ENCODE measurements at regions not wholly inside any gene's neighbourhood (a gene's known extent, or its start where the extent isn't known, plus 50 kb on each side); places are given as distances from the start of the nearest gene placed in this dataset.
"Not testable (repeated sequence)": the region's sequence is repeated elsewhere in the genome, so short reads cannot be mapped to it uniquely, and the experiment has no call there.

DNA sequence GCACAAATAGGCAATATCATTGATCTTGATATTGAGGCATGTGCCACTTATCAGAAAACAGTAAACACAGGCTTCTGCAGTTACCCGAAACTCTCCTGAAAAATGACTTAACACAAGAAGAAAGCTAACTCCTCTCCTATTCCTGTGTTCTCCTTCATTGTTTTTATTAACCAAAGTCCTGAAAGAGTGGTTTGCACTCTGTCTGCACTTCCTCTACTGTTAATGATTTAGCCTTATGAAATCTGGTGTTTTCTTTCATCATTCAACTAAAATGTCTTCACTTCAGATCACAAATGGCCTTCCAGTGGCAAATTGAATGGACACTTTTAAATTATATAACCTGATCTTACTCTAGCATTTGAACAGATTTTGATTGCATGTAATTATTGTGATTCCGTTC lies 630.6 kb upstream of the PHF14 start:
- no peak for DNase-seq

DNA sequence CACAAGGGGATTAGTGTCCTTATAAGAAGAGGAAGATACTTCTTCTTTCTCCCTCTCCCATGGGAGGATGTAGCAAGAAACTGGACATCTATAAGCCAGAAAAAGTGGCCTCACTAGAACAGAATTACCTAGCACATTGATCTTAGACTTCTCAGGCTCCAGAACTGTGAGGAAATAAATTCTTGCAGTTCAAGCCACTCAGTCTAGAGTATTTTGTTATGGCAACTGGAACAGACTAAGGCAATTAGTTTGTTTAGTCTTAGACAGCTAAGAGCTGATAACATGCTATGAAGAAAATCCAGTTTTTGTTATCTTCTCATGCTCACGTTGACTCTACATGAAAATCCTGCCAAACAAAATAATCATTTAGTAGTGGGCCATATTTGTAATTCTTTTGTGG lies 627.6 kb upstream of the PHF14 start:
- DNase-seq: no peak

DNA sequence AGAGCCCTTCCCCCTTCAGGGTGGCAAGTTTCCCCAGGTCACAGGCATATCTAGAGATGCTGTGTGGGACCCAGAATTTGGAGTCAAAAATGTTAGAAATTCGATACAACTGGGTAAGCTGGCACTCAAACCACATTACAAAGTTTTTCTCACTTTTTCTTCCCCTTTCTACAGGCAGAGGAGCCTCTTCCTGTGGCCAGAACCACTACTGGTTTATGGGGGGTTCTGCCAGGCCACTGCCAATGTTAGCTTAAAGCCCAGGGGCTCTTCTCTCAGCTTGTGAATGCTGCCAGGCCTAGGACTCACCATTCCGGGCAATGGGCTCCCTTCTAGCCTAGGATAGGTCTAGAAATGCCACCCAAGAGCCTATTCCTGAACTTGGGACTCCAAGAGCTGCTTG lies 617.9 kb upstream of the PHF14 start:
- no peak for DNase-seq

DNA sequence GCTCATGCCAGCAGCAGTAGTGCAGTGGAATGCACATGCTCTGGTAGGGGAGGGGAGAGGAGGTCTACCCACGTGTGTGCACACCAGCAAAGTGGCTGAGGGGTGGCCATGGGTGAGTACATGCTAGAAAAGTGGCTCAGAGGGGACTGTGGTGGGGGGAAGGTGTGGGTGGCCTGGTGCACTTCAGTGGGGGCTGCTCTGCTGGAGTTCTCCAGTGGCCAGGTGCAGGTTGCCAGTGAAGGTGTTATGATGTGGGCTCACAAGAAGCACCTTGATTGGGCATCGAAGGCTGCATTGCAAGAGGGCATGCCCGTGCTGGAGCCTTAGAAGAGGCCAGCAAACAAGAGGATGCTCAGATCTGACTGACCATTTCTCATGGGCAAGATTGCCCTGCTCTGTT lies 613.6 kb upstream of the PHF14 start:
- DNase-seq: no peak

DNA sequence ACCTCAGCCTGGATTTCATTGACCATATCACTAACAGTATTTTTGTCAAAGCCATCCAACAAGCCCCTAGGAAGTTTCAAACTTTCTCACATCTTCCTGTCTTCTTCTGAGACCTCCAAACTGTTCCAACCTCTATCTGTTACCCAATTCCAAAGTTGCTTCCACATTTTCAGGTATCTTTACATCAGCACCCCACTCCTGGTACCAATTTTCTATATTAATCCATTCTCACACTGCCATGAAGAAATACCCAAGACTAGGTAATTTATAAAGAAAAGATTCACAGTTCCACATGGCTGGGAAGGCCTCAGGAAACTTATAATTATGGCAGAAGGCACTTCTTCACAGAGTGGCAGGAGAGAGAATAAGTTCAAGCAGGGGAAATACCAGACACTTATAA lies 571.9 kb upstream of the PHF14 start:
- DNase-seq: no peak

DNA sequence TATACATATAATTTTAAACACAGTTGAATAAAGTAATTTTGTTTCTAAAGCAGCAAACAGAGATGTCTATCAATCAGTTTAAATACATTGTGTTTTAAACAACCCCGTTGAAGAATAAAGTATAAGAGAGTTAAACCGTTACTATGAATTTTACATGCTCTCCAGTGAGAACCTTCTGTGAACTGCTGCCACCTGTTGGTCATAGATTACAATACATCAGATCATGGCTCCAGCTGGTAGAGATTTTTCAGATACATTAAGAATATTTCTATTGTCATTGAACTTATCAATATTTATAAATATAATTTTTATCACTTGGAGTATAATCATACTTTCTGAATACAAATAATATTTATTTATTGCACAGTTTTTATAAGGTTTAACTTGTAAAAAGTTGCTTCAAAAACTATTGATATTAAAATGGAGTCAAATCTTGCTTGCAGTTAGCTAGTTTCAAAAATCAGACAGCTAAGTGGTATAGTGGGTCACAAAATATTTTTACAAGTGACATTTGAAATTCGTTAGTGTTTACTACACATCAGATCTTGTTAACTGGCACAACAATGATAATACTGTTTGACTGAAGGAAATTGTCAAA lies 561.2 kb upstream of the PHF14 start:
- peak; percentile 7 to 36 for DNase-seq

DNA sequence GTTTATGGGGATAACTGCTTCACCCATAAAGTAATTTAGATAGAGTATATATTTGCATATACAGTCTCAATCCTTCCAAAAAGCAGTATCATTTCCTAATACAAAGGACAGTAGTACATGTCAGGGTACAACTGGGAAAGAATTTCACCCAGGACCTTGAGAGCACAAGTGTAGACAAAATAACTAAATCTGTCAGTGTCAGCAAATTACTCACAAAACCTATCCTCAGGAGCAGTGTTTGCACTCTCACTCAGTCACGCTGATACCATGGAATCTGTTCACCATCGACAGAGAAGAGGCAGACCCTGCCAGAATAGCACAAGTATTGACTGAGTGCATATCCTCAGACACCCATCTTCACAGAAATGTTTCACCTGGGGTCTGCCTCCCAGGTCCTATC lies 554.7 kb upstream of the PHF14 start:
- DNase-seq: no peak

DNA sequence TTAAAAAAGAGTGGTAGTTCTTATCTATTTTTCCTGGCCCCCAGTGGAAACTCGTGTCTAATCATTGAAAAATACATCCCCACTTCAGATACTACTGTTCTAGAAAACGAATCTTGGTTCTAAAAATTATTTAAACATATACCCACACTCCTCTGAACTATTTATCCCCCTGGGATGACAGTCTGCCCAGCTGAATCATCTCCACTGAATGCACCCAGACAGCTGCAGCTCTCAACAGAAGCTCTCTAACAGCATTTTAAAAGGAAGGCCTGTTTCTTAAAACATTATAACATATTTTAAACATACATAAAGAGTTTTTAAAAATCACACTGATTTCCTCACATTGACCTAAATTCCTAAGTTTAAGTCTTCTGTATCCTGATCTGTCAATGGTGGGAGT lies 544.6 kb upstream of the PHF14 start:
- no peak for DNase-seq

DNA sequence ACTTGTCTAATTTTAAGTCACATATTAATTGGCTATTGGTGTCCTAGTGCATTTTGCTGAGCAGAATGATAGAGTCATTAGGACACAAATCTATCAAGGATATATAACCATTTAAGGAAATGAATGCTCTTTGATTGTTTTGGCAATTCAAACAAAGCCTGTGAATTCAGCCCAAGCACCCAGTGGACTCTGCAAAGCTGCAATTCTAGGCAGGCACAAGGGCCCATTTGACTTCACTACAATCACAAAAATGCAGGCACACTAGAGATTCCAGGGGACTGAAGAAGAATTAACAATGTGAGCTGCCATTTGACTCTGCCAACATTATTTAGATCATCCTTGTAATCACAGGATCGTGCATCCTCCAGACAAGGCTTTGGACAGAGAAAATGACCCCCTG lies 544.2 kb upstream of the PHF14 start:
- DNase-seq: no peak

DNA sequence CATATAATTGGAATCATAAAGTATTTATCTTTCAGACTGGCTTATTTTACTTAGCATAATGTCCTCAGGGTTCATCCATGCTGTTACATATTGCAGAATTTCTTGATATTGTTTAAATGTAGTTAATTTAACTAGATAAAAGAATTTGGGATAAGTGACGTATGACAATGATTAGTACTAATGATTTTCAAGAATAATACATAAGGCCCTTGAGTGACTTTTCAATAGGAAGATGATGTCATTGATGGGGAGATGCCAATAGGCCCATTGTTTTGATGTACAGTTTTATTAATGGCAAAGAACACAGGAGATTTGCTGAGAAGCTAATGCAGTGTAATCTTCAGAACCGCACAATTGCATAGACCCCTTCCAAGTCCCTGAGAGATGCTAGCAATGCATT lies 537.4 kb upstream of the PHF14 start:
- DNase-seq: no peak

DNA sequence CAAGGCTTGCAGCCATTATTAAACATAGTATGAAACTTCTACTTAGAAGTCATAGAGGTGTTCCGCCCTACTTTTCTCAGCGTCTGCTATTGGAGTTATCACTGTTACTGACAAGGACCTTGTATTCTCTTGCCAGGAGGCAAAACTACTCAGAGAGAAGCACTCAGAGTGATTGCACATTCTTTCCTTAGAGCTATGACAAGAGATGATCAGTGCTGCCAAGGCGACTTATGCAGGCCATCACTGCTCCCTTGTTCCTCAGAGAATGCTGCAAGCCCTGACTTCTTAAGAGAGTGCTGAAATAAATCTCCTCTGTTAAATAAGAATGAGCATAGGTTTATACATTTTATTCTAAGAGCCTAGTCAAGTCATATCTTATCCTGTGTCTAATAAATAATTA lies 534.6 kb upstream of the PHF14 start:
- DNase-seq: no peak

DNA sequence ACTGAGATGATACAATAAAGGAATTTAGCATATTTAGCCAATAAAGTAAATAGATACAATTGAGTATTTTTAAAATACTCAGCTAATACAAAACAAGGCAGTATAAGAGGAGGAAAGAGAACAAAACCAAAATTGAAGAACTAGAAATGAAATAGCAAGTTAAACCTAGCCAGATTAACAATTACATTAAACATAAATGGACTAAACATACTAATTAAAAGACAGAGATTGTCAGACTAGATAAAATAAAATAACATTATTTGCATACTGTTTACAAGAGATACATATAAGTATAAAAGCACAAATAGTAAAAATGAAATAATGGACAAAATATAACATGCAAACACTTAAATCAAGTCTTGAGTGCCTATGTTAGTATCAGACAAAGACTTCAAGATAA lies 517.7 kb upstream of the PHF14 start:
- no peak for DNase-seq

DNA sequence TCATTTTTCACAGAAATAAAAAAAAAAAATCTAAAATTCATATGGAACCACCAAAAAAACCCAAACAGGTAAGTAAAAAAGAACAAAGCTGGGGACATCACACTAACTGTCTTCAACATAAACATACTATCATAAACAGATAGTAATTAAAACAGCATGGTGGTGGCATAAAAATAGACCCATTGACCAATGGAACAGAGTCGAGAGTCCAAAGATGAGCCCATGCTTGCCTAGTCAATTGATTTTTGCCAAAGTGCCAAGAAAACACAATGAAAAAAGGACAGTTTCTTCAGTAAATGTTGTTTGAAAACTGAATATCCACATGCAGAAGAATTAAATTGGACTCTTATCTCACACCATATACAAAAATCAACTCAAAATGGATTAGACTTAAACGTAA lies 513.2 kb upstream of the PHF14 start:
- DNase-seq: no peak

DNA sequence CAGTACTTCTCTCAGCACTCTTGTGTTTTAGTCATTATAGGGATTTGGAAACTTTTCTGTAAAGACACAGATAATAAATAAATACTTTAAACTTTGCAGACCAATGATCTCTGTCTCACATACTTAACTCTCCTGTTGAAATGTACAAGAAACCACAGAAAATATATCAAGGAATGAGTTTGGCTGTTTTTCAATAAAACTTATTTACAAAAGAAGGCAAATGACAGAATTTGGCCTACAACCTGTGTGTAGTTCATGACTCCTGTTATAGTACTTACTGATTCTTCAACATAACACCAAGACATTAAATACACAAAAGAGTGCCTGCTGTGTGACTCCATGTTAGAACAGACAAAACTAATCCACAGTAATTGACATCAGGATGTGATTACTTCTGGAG lies 510.0 kb upstream of the PHF14 start:
- no peak for DNase-seq

DNA sequence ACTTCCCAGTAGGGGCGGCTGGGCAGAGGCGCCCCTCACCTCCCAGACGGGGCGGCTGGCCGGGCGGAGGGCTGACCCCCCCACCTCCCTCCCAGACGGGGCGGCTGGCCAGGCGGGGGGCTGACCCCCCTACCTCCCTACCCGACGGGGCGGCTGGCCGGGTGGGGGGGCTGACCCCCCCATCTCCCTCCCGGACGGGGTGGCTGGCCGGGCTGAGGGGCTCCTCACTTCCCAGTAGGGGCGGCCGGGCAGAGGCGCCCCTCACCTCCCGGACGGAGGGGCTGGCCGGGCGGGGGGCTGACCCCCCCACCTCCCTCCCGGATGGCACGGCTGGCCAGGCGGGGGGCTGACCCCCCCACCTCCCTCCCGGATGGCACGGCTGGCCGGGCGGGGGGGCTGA lies 508.1 kb upstream of the PHF14 start:
- not testable (repeated sequence) for DNase-seq

DNA sequence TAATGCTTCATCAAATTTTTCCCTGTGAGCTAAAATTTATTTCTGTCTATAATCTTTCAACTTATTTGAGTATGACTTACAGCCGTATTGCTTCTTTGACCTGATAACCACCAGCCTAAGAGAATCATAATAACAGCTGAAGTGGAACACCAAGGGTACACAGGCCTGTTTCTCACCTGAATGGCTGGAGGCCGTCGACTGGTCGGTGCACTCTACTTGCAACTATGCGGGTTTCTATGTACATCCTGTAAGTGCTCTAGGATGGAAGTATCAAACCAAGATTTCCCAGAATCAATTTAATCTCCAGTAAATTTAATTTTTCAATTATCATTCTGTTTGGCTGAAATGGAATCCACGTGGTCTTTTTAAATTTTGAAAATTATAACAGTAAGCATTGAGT lies 504.8 kb upstream of the PHF14 start:
- no peak for DNase-seq

DNA sequence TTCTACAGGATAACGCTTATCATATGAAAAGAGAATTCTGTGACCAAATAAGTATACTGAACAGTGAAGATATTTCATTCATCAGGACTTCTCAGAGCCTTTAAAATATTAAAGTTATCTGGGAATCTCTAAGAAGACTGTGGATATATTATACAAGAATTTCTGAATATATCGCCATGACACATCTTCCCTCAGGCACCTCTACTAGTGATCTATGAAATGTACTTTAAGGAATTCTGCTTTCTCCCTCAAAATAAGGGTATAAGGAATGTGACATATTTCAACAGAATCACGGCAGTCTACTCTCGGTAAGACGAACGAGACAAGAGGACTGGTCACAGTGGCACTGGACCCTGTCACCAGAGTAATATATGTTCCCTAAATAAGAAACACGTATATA lies 504.2 kb upstream of the PHF14 start:
- DNase-seq: no peak

DNA sequence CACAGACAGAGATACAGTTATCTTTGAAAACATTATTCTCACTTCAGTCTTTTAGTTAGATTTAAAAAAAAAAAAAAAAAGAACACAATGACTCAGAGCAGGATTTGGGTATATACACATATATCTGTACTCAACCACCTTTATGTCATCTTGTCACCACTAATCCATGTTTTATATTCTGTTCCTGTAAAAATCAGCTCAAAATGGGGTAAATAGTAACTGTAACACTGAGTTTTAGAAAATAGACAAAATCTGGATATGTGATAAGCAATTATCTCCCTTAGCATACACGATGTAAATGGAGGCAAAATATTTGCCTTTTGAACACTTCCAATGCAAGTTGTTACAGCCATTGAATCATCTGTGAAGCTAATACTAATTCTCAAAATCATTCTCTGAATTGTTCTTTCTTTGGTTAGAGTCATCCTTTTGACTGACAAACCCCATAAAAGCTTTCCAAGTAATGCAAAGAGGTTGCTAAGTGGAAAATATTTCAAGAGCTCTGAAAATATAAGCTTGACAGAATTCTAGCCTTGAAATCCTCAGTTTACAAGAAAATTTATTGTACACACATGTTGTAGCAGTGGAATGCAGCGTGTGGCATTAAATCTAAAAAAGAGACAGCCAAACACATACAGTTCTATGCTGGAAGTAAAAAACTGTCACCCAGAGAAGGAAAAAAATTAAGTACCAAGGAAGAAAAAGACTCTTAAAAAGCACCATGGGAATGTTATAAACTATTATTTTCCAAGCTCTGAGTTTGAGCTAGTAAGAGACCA lies 502.2 kb upstream of the PHF14 start:
- no peak for DNase-seq

DNA sequence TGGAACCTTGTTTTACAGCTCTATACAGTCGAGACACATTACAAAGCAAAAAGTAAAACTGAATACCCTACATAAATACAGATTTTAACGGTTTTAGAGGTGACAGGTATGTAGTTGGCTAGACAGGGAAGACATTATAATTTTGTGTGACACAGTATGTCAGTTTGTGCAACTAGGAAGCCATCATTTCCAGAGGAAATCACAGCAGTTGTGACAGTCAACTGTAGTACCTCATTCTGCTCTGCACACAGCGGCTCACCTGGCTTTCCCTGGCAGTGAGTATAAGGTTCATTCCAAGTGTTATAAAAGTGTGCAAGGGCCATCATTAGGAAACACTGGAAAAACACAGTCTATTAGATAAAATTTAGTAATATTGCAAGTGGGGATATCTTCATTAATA lies 501.6 kb upstream of the PHF14 start:
- no peak for DNase-seq

DNA sequence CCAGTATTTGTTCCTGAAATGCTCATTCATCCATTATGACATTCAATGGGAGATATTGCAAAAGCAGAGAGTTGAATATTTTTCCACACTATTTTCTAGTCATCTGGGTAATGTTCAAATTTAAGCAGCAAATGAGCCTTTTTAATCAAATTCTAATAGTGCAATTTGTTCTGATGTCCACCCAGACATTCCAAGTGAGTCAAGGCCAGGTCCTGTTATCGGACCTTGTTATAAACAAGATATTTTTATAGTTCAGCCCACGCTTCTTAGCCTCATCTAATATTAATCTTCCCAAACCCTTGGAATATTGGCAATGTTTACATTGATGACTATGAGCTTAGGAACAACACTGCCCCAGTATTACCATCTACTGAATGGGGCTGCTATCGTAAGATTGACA lies 500.1 kb upstream of the PHF14 start:
- no peak for DNase-seq

DNA sequence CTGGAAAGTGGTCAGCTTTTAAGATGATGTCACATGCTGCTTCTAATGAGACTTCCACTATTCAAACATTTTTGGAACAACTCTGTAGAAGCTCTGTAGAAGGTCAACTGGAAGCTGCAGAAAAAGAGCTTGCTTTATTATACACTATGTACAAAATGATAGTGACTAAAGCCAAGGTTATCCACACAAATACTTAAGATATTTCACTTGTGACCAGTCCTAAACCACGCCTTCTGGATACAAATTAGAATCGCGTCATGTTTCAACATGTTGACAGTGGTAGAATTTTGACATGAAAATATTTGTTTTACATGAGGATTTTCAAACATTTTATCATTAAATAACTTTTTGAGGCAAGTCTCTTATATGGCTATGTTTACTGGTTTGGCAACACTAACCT lies 499.6 kb upstream of the PHF14 start:
- DNase-seq: no peak

DNA sequence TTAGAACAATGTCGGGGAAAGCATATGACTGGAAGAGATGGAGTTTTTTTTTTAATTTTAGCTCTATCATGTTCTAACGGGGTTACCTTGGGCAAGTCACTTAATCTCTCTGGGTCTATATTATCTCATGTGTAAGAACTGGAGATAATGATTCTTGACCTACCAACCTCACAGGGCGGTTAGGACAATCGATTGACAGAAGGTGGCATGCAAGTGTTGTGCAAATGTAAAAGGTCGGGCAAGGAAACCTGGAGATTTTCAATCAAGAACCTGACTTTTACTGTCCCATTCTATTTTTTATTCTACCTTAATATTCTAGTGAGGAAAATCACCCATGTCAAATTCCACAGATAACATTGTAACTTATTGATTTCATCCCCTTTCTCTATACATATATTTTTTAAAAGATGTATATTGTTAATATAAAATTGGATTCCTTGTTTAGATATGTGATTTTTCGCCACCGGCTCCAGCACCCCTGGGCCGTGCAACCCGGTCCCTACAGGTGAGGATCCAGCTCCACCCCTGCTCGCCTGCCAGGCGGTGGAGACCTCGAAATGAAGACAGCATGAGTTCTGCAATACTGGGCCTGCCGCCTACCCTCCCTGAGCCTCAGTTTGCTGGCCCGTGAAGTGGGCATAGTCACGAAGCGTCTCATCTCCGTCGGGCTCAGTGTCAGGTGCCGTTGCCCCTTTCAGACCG lies 497.6 kb upstream of the PHF14 start:
- no peak for DNase-seq

DNA sequence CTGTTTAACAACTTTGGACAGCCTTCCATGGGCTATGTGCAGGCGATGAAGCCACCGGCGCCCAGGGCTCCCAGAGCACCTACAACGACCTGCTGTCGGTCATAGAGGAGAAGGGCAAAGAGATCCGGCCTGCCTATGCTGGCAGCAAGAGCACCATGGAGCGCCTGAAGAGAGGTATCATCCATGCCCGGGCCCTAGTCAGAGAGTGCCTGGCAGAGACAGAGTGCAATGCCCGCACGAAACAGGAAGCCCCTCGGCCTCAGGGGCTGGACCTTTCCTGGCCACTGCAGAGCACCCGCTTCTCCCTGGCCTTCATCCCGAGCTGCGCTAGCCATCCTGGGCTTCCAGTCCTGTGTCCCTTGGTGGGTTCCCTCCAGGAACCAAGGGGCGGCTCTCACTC lies 497.0 kb upstream of the PHF14 start:
- no peak for DNase-seq

DNA sequence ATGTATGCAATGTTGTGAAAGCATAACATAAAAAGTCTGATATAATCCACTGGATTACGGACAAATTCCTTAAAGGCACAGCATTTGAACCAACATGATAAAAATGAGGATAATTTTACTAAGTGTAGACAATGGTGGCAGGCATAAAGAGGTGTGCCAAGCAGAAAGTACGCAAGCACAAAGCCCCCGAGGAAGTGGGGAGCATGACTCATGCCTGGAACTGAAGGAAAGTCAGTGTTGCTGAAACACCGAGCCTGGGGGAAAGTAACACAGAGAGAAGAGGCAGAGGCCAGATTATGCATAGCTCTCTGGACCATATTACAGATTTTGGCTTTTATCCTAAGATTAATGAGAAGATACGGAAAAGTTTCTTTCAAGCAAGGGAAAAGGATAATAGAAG lies 490.0 kb upstream of the PHF14 start:
- no peak for DNase-seq

DNA sequence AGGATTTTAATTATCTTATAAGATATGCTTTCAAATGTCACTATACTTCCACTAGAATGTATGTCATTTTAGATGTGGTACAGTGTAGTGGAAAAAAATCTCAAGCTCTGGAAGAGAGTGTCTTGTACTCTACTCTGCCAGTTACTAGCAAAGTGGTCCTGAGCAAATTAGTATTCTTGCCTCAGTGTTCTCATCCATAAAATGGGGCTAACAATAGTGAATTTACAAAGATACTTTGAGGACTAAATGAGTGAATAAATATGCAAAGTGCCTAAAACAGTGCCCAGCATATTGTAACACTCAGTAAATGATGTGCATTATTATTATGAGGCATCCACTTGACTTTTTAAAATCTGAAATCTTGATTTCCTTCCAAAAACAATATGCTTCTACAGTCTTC lies 488.9 kb upstream of the PHF14 start:
- no peak for DNase-seq
